ENCODE measurements at regions not wholly inside any gene's neighbourhood (a gene's known extent, or its start where the extent isn't known, plus 50 kb on each side); places are given as distances from the start of the nearest gene placed in this dataset.

GRCh38 chr4:158319880-158320279, 109.6 kb downstream of the TMEM144 start:
- TF ChIP-seq CTCF (IDR thresholded peaks at IDR 0.05; ENCODE audit: insufficient read depth, low read depth, low read length) = no peak
- no peak for TF ChIP-seq EZH2 (IDR thresholded peaks at IDR 0.05; ENCODE audit: insufficient read depth, low read length)

Data from astrocyte (in vitro differentiated cells and primary cell).